Activated CD8-positive, alpha-beta memory T cell treated with anti-CD3 and anti-CD28 coated beads for 48 hours (primary cell): ENCODE measurements at regions not wholly inside any gene's neighbourhood (a gene's known extent, or its start where the extent isn't known, plus 50 kb on each side); places are given as distances from the start of the nearest gene placed in this dataset.
"Not testable (repeated sequence)": the region's sequence is repeated elsewhere in the genome, so short reads cannot be mapped to it uniquely, and the experiment has no call there.

Experiments
- DNase-seq, 3 experiments: peaks; one replicate each; pipeline ENCODE4 v3.0.0-alpha.2; 2020; ENCODE audit warnings: low read depth in 2 of 3, low spot score in 2 of 3

DNA sequence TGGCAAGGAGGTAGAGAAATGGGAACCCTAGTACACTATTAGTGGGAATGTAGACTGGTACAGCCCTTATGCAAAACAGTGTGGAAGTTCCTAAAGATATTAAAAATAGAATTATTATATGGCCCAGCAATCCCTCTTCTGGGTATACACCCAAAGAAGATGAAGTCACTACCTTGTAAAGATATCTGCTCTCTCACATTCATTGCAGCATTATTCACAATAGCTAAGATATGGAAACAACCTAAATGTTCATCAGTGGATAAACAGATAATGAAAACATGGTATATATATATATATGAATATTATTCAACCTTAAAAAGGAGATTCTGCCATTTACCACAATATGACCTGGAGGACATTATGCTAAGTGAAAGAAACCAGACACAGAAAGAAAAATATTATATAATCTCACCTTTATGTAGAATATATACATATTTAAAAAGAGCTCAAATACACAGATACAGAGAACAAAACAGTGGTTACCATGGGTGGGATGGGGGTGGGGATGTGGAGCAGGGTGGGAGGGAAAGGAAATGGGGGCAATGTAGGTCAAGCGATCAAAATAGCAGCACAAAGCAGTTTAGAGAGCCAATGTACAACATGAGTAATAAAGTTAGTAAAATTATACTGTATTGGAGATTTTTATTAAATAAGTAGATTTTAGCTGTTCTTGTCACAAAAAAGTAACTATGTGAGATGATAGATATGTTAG is 138.6 kb downstream of the SPRY1 start:
- no peak for DNase-seq

DNA sequence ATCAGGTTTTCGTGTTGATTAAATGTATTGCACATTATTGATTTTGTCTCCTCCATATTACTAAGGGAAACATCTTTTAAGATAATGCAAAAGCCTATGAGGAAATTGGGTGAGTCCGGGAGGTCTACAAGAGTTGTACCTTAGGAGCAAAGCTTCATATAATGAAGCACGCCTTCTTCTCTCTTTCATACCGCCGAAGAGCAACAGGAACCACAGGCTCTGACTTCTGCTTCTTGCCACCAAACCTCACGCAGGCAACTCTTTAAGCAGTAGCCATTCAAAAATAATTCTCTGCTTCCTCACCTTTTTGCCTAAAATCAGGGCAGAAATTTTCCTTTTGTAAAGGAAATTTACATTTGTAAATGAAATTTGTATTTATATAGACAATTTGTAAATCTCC is 139.6 kb downstream of the SPRY1 start:
- no peak for DNase-seq

DNA sequence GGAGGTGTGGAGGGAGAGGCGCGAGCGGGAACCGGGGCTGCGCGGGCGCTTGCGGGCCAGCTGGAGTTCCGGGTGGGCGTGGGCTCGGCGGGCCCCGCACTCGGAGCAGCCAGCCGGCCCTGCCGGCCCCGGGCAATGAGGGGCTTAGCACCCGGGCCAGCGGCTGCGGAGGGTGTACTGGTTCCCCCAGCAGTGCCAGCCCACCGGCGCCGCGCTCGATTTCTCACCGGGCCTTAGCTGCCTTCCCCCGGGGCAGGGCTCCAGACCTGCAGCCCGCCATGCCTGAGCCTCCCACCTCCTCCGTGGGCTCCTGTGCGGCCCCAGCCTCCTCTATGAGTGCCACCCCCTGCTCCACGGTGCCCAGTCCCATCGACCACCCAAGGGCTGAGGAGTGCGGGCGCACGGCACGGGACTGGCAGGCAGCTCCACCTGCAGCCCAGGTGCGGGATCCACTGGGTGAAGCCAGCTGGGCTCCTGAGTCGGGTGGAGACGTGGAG is 141.4 kb downstream of the SPRY1 start:
- DNase-seq: not testable (repeated sequence)

- no peak for DNase-seq
Observed at GRCh38 chr4:123545667-123546572, 149.3 kb downstream of the SPRY1 start.

- no peak for DNase-seq
Observed at GRCh38 chr4:123546573-123547060, 150.0 kb downstream of the SPRY1 start.

DNA sequence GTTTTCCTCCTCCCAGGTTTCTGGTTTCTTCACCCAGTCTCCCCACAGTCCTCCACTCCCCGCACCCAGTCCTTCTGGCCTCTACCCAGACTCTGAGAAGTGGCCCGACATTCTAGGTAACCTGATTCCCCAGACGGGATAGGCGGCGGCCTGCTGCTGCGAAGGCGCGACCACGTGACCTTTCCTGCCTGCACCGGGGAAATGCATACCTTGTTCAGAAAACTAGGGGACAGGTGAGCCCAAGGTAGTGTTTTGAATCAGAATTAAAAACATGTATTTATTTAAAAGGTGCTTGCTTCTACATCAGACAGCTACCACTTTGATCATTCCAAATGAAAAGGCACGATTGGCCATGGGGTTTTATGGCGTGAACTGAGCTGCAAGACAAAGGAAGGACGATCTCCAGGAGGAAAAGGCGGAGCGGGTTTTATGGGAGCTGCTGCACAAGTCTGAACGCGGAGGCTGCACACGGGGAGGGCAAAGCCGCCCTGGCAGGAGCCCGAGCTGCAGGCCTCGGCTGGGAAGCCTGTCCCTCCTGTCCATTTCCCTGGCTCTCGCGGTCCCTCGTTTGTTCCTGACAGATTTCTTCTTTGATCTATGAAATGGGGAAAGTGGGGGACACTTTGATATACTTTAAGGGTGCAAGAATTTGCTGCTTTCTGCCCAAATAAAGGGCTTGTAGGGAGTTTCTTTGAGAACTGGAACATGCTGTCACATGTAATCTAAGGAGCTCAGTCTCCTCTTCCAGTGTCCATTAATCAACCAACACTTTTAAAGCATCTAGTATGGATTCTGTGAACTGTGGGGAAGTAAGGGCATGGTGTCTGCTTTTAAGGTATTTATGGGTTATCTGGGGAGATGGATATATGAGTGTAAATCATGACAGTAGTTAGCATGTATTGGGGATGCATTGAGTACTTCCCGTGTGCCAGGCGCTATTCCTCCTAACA is 150.9 kb downstream of the SPRY1 start:
- DNase-seq: no peak

- DNase-seq: no peak
Observed at GRCh38 chr4:123553279-123553678, 156.7 kb downstream of the SPRY1 start.

- DNase-seq: no peak
Observed at GRCh38 chr4:123553733-123554637, 157.4 kb downstream of the SPRY1 start.

DNA sequence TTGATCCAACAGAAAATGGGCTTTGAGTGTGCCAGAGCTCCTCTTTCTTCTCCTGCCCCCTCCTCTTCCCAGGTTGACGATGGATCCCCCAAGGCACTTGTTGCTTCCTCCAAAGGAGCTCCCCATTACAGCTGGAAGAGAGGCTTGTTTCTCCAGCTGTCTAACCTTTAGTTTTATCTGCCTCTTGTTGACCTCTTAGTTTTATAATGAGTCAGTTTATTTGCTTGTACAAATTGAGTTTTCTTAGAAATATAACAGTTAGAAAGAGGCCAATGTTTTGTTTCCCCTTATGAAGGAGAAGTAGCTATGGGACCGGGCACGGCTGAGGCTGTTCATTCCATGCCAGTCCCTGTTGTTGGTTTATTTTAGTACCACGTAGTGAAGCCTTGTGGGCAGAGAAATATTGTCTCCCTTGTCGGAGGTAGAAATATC is 158.2 kb downstream of the SPRY1 start:
- DNase-seq: no peak

GRCh38 chr4:123555233-123555806 is 158.7 kb downstream of the SPRY1 start:
- no peak for DNase-seq

DNA sequence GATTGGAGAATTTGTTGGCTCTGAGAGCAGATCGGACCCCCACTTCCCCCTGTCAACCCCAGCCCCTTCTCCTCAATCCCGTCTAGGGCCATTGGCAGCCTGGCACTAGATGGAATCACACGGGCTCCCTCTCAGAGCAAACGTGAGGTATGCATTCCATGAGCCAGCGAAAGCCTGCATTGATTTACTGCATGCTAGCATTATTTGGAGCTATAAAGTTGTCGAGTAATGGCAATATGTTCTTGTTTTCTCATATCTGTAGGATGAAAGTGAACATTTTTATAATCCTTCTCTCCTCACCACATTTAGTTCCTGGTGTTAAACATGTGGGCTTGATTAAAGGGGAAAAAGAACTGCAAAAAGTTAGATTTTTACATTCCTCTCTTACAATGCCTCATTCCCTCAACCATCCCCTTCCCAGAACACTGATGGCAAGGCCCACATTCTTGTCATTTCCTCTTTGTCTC is 159.2 kb downstream of the SPRY1 start:
- DNase-seq: no peak

- DNase-seq: no peak
Observed at GRCh38 chr4:123556526-123556925, 159.9 kb downstream of the SPRY1 start.

DNA sequence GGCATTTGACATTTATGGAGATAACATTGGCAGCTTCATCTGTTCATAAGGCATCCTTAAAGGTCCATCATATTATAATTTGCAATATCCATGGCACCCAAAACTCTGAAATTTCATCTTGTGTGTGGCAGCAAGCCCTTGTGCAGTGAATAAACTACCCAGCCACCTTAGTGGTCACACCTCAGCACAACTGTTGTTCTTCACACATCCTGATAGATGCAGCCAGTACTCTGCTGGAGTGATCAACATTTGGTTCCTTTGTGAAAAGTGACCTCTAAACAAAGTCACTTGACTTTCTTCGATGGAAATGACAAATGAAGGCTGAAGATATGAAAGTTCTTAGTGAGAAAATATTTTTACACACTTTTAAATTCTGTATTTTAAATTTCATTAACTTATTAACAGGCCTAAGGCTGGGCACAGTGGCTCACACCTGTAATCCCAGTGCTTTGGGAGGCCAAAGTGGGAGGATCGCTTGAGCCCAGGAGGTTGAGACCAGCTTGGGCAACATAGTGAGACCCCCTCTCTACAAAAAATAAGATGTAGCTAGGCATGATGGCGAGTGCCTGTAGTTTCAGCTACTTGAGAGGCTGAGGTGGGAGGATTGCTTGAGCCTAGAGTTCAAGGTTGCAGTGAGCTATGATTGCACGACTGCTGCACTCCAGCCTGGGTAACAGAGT is 161.4 kb downstream of the SPRY1 start:
- DNase-seq: no peak

DNA sequence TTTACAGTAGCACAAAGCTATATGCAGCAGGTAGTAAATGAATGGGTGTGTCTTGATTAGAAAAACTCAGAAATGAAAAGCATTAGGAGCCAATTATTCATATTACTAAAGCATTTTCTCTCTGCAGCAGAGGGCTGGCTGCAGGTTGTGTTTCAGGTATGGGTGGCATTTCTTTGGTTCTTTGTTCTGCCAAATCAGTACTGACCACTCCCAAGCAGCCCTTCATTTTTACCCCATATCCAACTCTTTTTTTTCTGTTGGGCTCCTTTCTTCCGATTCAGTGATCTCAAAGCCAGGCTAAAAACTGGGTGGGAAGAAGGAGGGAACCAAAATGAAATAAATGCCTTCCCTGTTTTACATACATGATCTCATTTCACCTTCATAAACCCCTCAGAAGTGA is 162.3 kb downstream of the SPRY1 start:
- no peak for DNase-seq

- no peak for DNase-seq
Observed at GRCh38 chr4:123559955-123560871, 163.6 kb downstream of the SPRY1 start.

- no peak for DNase-seq
Observed at GRCh38 chr4:123561525-123561924, 164.9 kb downstream of the SPRY1 start.

DNA sequence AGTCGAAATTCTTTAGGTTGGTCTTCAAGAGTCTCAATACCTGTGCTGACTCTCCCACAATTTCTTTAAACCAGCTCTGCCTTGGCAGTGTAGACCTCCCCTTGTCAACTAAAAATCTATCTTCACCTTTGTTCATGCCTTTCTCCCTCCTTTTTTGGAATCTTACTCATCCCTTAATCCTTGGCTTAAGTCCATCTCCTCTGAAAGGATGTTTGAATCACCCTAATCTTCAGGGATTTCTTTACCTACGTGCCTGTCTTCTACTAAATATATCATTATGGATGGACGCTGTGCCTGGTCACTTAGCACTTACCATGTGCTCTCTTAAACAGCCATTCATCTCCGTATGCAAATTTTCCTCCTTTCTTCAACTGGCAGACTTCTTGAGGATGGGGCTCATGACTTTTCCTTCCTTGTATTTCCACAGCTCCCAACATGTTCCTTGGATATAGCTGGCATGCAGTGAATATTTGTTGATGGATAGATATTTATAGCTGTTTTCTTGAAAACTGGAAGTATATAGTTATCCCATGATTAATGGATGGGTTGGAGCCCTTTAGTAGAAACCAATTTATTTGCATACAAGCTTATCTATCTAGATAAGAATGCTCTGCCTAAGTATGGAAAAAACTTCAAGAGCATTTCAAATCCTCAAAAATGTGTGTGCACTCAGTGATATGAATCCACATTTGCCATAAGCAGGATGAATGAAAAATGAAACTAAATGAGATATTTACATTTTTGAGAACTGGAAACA is 166.6 kb downstream of the SPRY1 start:
- no peak for DNase-seq
